A549 (cell line): ENCODE measurements at regions not wholly inside any gene's neighbourhood (a gene's known extent, or its start where the extent isn't known, plus 50 kb on each side); places are given as distances from the start of the nearest gene placed in this dataset.

ENCODE experiments used
- ATAC-seq, 2 experiments: fragments of 200-7000 bp in 1 of 2; fragments of >200 bp in 1 of 2; cut with Nextera tagmentation in 1 of 2; cut with Tn5 transposase in 1 of 2; 3 replicates each; pipeline versions ENCODE4 v1.8.0 to v1.9.1; 2018 to 2020; ENCODE audit warnings: mild to moderate bottlenecking in 1 of 2, moderate library complexity in 1 of 2
- CTCF ChIA-PET: fragments of 300-600 bp; sonication (Branson Sonifier 250); formaldehyde crosslinking; extraction: SDS; loops from one replicate; lab custom pipeline; 2021; ENCODE audit warnings: antibody characterized with exemption, inconsistent platforms; lab: Yijun Ruan, JAX
- POLR2A ChIA-PET: fragments of 350-600 bp; formaldehyde crosslinking; extraction: SDS; loops from one replicate; lab custom pipeline; 2021; ENCODE audit warnings: antibody characterized with exemption, inconsistent platforms; lab: Yijun Ruan, JAX
- DNase-seq, 2 experiments: peaks; one replicate each; pipeline versions ENCODE4 v3.0.0 to v3.0.0-alpha.2; 2011 to 2016; ENCODE audit warnings: low read depth in 1 of 2, low spot score in 1 of 2
- FAIRE-seq: peaks from 2 replicates; lab custom pipeline; 2011; peaks lifted over from hg19 to GRCh38; lab: Jason Lieb, UNC
- H3K27ac ChIP-seq, 2 experiments: fragments of >200 bp; sonication (Bioruptor Twin); formaldehyde crosslinking; 3 replicates each; pipeline ENCODE4 v1.5.1; 2016 to 2017
- H3K4me1 ChIP-seq: fragments of >200 bp; sonication (Bioruptor Twin); formaldehyde crosslinking; 3 replicates; pipeline ENCODE4 v1.6.1; 2016
- H3K4me2 ChIP-seq: fragments of >200 bp; sonication (Bioruptor Twin); formaldehyde crosslinking; 3 replicates; pipeline ENCODE4 v1.6.1; 2016
- H3K4me3 ChIP-seq: fragments of >200 bp; sonication (Bioruptor Twin); formaldehyde crosslinking; 3 replicates; pipeline ENCODE4 v1.5.1; 2016
- H3K9me3 ChIP-seq: fragments of >200 bp; sonication (Bioruptor Twin); formaldehyde crosslinking; 3 replicates; pipeline ENCODE4 v1.6.1; 2016
- BCL3 ChIP-seq: fragments of >200 bp; sonication (Bioruptor Twin); formaldehyde crosslinking; IDR thresholded peaks from 3 replicates; pipeline ENCODE4 v1.6.1; 2016
- BHLHE40 ChIP-seq: IDR thresholded peaks from 2 replicates; pipeline ENCODE4 v1.6.1; 2012; ENCODE audit warnings: low read depth, low read length, inconsistent platforms
- CBX2 ChIP-seq: fragments of 200-600 bp; sonication (generic); IDR thresholded peaks from 2 replicates; pipeline ENCODE4 v1.6.1; 2016; ENCODE audit warnings: low read depth, mild to moderate bottlenecking, borderline replicate concordance
- CEBPB ChIP-seq, 2 experiments: fragments of >200 bp in 1 of 2; sonication (Bioruptor Twin) in 1 of 2; formaldehyde crosslinking in 1 of 2; IDR thresholded peaks; 2 replicates each; pipeline ENCODE4 v1.6.1; 2012 to 2016
- CTCF ChIP-seq: fragments of >200 bp; sonication (Bioruptor Twin); formaldehyde crosslinking; IDR thresholded peaks from 3 replicates; pipeline ENCODE4 v1.5.1; 2016
- EHMT2 ChIP-seq: fragments of 200-600 bp; sonication (generic); IDR thresholded peaks from 2 replicates; pipeline ENCODE4 v1.6.1; 2016; ENCODE audit warnings: antibody characterized with exemption, low read depth, mild to moderate bottlenecking, moderate library complexity
- ELK1 ChIP-seq: fragments of 150-350 bp; IDR thresholded peaks from 2 replicates; pipeline ENCODE4 v1.6.1; 2014; ENCODE audit warnings: low read depth, mild to moderate bottlenecking, low read length
- ESRRA ChIP-seq: fragments of 150-350 bp; IDR thresholded peaks from 2 replicates; pipeline ENCODE4 v1.6.1; 2014; ENCODE audit warnings: mild to moderate bottlenecking, low read length, borderline replicate concordance
- FOXS1 ChIP-seq: fragments of 250-450 bp; sonication (Bioruptor Pico); IDR thresholded peaks from 2 replicates; pipeline ENCODE4 v1.5.0; 2020; ENCODE audit warnings: mild to moderate bottlenecking, moderate library complexity
- GATA3 ChIP-seq: IDR thresholded peaks from 2 replicates; pipeline ENCODE4 v1.6.1; 2012; ENCODE audit warnings: borderline replicate concordance
- HEYL ChIP-seq: fragments of 250-450 bp; sonication (Bioruptor Pico); IDR thresholded peaks from 2 replicates; pipeline ENCODE4 v1.8.0; 2021; ENCODE audit warnings: mild to moderate bottlenecking, moderate library complexity
- HOXB5 ChIP-seq: fragments of 250-450 bp; sonication (Bioruptor Pico); IDR thresholded peaks from 2 replicates; pipeline ENCODE4 v1.5.0; 2020; ENCODE audit warnings: mild to moderate bottlenecking, moderate library complexity
- JUNB ChIP-seq: fragments of >200 bp; sonication (Bioruptor Twin); formaldehyde crosslinking; IDR thresholded peaks from 2 replicates; pipeline ENCODE4 v1.6.1; 2016
- NFE2L2 ChIP-seq: fragments of 150-350 bp; conservative IDR thresholded peaks from 2 replicates; pipeline ENCODE4 v1.6.1; 2014; ENCODE audit warnings: low read length
- NPAS2 ChIP-seq: fragments of 250-450 bp; sonication (Bioruptor Pico); IDR thresholded peaks from 2 replicates; pipeline ENCODE4 v1.8.0; 2022; ENCODE audit warnings: mild to moderate bottlenecking, moderate library complexity, borderline replicate concordance
- PHF8 ChIP-seq: fragments of 200-600 bp; sonication (generic); IDR thresholded peaks from 2 replicates; pipeline ENCODE4 v1.6.1; 2016; ENCODE audit warnings: low read depth, mild to moderate bottlenecking, antibody characterized with exemption, moderate library complexity, borderline replicate concordance
- POLR2AphosphoS2 ChIP-seq: conservative IDR thresholded peaks from 2 replicates; pipeline ENCODE4 v1.6.1; 2012; ENCODE audit warnings: low read length, improper control_type of control experiment, inconsistent platforms
- RAD21 ChIP-seq, 2 experiments: fragments of >200 bp in 1 of 2; sonication (Bioruptor Twin) in 1 of 2; formaldehyde crosslinking in 1 of 2; IDR thresholded peaks in 1 of 2; conservative IDR thresholded peaks in 1 of 2; 2 replicates in 1 of 2; 3 replicates in 1 of 2; pipeline ENCODE4 v1.6.1; 2012 to 2018; ENCODE audit warnings: inconsistent platforms in 1 of 2
- RCOR1 ChIP-seq: fragments of 150-350 bp; IDR thresholded peaks from 2 replicates; pipeline ENCODE4 v1.6.1; 2014; ENCODE audit warnings: antibody characterized with exemption, low read length, low read depth
- RFX5 ChIP-seq: fragments of 450-650 bp; IDR thresholded peaks from 2 replicates; pipeline ENCODE4 v1.7.1; 2014; ENCODE audit warnings: antibody characterized with exemption, mild to moderate bottlenecking, moderate library complexity
- RNF2 ChIP-seq: fragments of 200-600 bp; sonication (generic); IDR thresholded peaks from 2 replicates; pipeline ENCODE4 v1.6.1; 2016; ENCODE audit warnings: low read depth, mild to moderate bottlenecking, antibody characterized with exemption, moderate library complexity, borderline replicate concordance
- TFCP2L1 ChIP-seq: fragments of 250-450 bp; sonication (Bioruptor Pico); IDR thresholded peaks from 2 replicates; pipeline ENCODE4 v1.5.0; 2021; ENCODE audit warnings: mild to moderate bottlenecking
- TP53 ChIP-seq: fragments of 250-450 bp; sonication (Bioruptor Pico); IDR thresholded peaks from 2 replicates; pipeline ENCODE4 v1.5.0; 2021; ENCODE audit warnings: mild to moderate bottlenecking, moderate library complexity
- USF2 ChIP-seq: fragments of 450-650 bp; IDR thresholded peaks from 2 replicates; pipeline ENCODE4 v1.6.1; 2014; ENCODE audit warnings: antibody characterized with exemption
- ZC3H11A ChIP-seq: fragments of 450-650 bp; IDR thresholded peaks from 2 replicates; pipeline ENCODE4 v1.6.1; 2014; ENCODE audit warnings: antibody characterized with exemption, mild to moderate bottlenecking
- ZFP36 ChIP-seq: fragments of 450-650 bp; IDR thresholded peaks from 2 replicates; pipeline ENCODE4 v1.6.1; 2014; ENCODE audit warnings: borderline replicate concordance; ENCODE audit not compliant: partially characterized antibody
- ZSCAN20 ChIP-seq: fragments of 250-450 bp; sonication (Bioruptor Pico); IDR thresholded peaks from 2 replicates; pipeline ENCODE4 v1.8.0; 2022; ENCODE audit warnings: mild to moderate bottlenecking, moderate library complexity
- WGBS: methylation state at CpG from one replicate; pipeline ENCODE4 v1.1.6; 2017; ENCODE audit errors: missing lambda C conversion rate; 5-methylcytosine and 5-hydroxymethylcytosine counted together
- TF ChIP-seq, protein P1 (sequence below): IDR thresholded peaks from 2 replicates; pipeline ENCODE4 v1.6.1; 2012; ENCODE audit warnings: low read depth, borderline replicate concordance

- Histone ChIP-seq H3K4me3 (no peak overlapping the region), H3K4me1 (no peaks in the 10 kb centered on the region), H3K27ac (no peak overlapping the region), H3K4me2 (no peak overlapping the region)
- WGBS = 17% methylated on average over 1 of the region's 1 CpG
- DNase-seq (no peak), FAIRE-seq (no peak)
- POLR2A ChIA-PET = no interaction called here
- TF ChIP-seq TFCP2L1 (no peak), CTCF (no peak), RAD21 (conservative IDR thresholded peaks at IDR 0.05 in 1 of 2, IDR thresholded peaks at IDR 0.05 in 1 of 2) (no peak), ZC3H11A (no peak)
- TF ChIP-seq, all 56 proteins: peak for 0
- CTCF ChIA-PET = no interaction called here
- no peaks in the 10 kb centered on the region for H3K9me3 ChIP-seq
- no peak for ATAC-seq
Observed at GRCh38 chr9:31314241-31314640, 1070.2 kb upstream of the ACO1 start.

DNA sequence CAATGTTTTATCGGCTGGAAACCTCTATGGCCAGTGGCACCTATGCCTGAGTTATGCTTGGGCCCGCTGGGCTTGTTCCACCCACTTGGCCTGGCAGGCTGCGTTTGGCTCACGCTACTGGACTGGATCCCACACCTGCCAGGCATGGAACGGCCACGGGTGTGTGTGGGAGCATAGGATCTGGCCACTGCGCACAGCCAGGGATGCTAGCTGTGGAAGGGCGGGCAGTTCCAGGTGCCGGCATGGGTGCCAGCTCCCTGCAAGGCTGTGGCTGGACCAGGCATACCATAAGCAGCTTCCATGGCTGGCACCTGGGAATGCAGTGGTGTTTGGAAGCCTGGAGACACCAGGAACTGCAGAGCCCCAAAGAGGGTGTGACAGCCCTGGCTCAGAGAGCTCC lies 1063.9 kb upstream of the ACO1 start:
- CTCF ChIA-PET = no interaction called here
- H3K4me2 ChIP-seq = no peak overlapping the region
- TF ChIP-seq USF2 (no peak), BHLHE40 (no peak), EHMT2 (no peak), NPAS2 (CRISPR knock-in tag) (no peak), HOXB5 (CRISPR knock-in tag) (no peak), ZFP36 (no peak), RNF2 (no peak), RCOR1 (no peak), CEBPB (IDR thresholded peaks at IDR 0.05) (no peak), CBX2 (no peak), FOXS1 (CRISPR knock-in tag) (no peak), GATA3 (no peak), TP53 (CRISPR knock-in tag) (no peak)
- TF ChIP-seq, protein P1, sequence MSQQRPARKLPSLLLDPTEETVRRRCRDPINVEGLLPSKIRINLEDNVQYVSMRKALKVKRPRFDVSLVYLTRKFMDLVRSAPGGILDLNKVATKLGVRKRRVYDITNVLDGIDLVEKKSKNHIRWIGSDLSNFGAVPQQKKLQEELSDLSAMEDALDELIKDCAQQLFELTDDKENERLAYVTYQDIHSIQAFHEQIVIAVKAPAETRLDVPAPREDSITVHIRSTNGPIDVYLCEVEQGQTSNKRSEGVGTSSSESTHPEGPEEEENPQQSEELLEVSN = no peak
- TF ChIP-seq, all 56 proteins: peak for 0
- no peaks in the 10 kb centered on the region for H3K9me3 ChIP-seq
- FAIRE-seq = no peak
- no peak overlapping the region for H3K4me3 ChIP-seq
- 42% methylated on average over 9 of the region's 9 CpGs for WGBS
- DNase-seq = no peak
- H3K4me1 ChIP-seq = no peaks in the 10 kb centered on the region
- H3K27ac ChIP-seq = no peak overlapping the region
- no peak for ATAC-seq
- POLR2A ChIA-PET = no interaction called here

DNA sequence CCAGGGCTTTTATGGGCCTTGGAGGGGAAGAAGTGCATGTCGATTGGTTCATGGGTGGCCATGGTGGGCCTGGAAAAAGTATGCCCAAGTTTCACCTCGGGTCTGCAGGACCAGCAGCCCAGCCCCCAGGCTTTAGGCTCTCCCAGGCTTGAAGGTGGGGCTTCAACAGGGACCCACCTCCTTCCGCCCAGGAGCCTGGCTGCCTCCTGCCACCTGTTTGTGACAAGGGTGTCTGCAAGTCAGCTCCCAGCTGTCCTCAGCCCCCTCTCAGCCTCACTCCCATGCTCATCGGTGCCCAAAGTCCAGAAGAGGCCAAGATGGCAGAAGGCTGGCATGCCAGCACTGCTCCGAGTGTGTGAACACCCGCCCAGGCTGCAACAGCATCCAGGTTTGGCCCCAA lies 1063.2 kb upstream of the ACO1 start:
- WGBS = 23% methylated on average over 5 of the region's 6 CpGs
- ATAC-seq = no peak
- FAIRE-seq = no peak
- POLR2A ChIA-PET = no interaction called here
- TF ChIP-seq JUNB (no peak), ESRRA (no peak), ELK1 (no peak), GATA3 (no peak), HEYL (no peak), TFCP2L1 (no peak), ZFP36 (no peak), BCL3 (no peak), FOXS1 (CRISPR knock-in tag) (no peak), NFE2L2 (no peak), CBX2 (no peak), POLR2AphosphoS2 (no peak), PHF8 (no peak), ZSCAN20 (CRISPR knock-in tag) (no peak), RFX5 (no peak)
- TF ChIP-seq, protein P1 = no peak
- TF ChIP-seq, all 56 proteins: peak for 0
- Histone ChIP-seq H3K4me2 (no peak overlapping the region), H3K27ac (no peak overlapping the region), H3K4me3 (no peak overlapping the region), H3K4me1 (no peaks in the 10 kb centered on the region), H3K9me3 (no peaks in the 10 kb centered on the region)
- CTCF ChIA-PET = no interaction called here
- DNase-seq = no peak
